PC-3 (cell line): ENCODE measurements at regions not wholly inside any gene's neighbourhood (a gene's known extent, or its start where the extent isn't known, plus 50 kb on each side); places are given as distances from the start of the nearest gene placed in this dataset.

Source experiments
- EZH2 ChIP-seq: fragments of 300-600 bp; sonication (generic); IDR thresholded peaks from one replicate; pipeline ENCODE4 v1.6.1; 2017; ENCODE audit warnings: antibody characterized with exemption, mild to moderate bottlenecking, low read length; ENCODE audit not compliant: unreplicated experiment
- TF ChIP-seq, protein P1 (sequence below): fragments of 300-600 bp; sonication (generic); conservative IDR thresholded peaks from 2 replicates; pipeline ENCODE4 v1.5.1; 2017; ENCODE audit warnings: antibody characterized with exemption, low read depth, mild to moderate bottlenecking, low read length

DNA sequence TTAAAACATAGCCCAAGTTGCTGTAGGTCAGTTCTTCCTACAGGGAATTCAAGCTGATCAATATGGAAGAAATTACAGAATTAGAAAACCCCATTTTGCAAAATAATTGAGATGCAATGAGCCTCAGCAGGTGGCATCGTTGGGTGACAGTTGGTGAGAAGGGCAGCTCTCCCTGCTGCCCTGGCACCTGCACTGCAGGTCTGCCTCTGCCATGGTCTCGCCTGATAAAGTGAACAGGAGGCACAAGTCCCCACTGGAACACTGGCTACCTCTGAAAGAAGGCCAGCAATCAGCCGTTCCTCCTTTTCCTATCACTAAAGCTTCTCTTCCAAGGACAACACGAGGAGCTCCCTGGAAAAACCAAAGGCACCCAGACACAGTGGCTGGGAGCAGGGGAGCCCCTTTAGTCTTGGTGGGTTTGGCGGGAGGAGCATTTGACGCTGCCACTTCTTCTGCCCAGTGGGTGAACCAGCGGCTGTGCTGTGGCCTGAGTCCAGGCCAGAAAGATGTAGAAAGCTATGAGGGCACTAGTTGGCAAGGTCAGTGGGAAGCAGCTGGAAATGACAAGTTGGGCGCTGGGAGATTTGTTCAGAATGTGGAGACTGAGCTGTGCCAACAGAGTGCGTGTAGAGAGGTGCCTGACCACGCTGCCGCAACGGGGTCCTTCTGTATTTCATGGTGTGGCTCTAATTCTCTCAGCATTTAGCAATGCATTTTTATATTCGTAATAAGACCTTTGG is 93.1 kb downstream of the RIPK4 start:
- TF ChIP-seq, protein P1, sequence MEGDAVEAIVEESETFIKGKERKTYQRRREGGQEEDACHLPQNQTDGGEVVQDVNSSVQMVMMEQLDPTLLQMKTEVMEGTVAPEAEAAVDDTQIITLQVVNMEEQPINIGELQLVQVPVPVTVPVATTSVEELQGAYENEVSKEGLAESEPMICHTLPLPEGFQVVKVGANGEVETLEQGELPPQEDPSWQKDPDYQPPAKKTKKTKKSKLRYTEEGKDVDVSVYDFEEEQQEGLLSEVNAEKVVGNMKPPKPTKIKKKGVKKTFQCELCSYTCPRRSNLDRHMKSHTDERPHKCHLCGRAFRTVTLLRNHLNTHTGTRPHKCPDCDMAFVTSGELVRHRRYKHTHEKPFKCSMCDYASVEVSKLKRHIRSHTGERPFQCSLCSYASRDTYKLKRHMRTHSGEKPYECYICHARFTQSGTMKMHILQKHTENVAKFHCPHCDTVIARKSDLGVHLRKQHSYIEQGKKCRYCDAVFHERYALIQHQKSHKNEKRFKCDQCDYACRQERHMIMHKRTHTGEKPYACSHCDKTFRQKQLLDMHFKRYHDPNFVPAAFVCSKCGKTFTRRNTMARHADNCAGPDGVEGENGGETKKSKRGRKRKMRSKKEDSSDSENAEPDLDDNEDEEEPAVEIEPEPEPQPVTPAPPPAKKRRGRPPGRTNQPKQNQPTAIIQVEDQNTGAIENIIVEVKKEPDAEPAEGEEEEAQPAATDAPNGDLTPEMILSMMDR = no peak
- TF ChIP-seq EZH2 = no peak
